ENCODE measurements at regions not wholly inside any gene's neighbourhood (a gene's known extent, or its start where the extent isn't known, plus 50 kb on each side); places are given as distances from the start of the nearest gene placed in this dataset.

GRCh38 chr5:28143519-28143918 is 1105.1 kb upstream of the CDH9 start:
- no peaks in the 10 kb centered on the region for H3K4me1 ChIP-seq
- TF ChIP-seq CTCF (IDR thresholded peaks at IDR 0.05) (no peak), POLR2A (IDR thresholded peaks at IDR 0.05) (no peak)
- no peak overlapping the region for H3K4me3 ChIP-seq
- no peaks in the 10 kb centered on the region for H3K36me3 ChIP-seq (ENCODE audit: low read depth, missing control alignments)
- DNase-seq = no peak
- intact Hi-C loops (cut with DNase I; ENCODE audit: low total_unique reads) = no loop called here
- H3K27ac ChIP-seq = no peak overlapping the region
- H3K9me3 ChIP-seq = no peaks in the 10 kb centered on the region
- H3K27me3 ChIP-seq = no peaks in the 10 kb centered on the region
- WGBS, 2 donors = 22 to 29% methylated on average over 1 of the region's 1 CpG

- H3K27me3 ChIP-seq = no peaks in the 10 kb centered on the region
- TF ChIP-seq CTCF (IDR thresholded peaks at IDR 0.05) (no peak), POLR2A (IDR thresholded peaks at IDR 0.05) (no peak)
- DNase-seq = no peak
- H3K36me3 ChIP-seq (ENCODE audit: low read depth, missing control alignments) = no peaks in the 10 kb centered on the region
- H3K9me3 ChIP-seq = no peaks in the 10 kb centered on the region
- WGBS, 2 donors = 73 to 87% methylated on average over 1 of the region's 1 CpG
- H3K4me3 ChIP-seq = no peak overlapping the region
- intact Hi-C loops (cut with DNase I; ENCODE audit: low total_unique reads) = no loop called here
- H3K4me1 ChIP-seq = no peaks in the 10 kb centered on the region
- H3K27ac ChIP-seq = no peak overlapping the region
Observed at GRCh38 chr5:28132151-28132550, 1093.8 kb upstream of the CDH9 start.

GRCh38 chr5:28117691-28118090 is 1079.3 kb upstream of the CDH9 start:
- TF ChIP-seq CTCF (IDR thresholded peaks at IDR 0.05) (no peak), POLR2A (IDR thresholded peaks at IDR 0.05) (no peak)
- no peaks in the 10 kb centered on the region for H3K36me3 ChIP-seq (ENCODE audit: low read depth, missing control alignments)
- intact Hi-C loops (cut with DNase I; ENCODE audit: low total_unique reads) = no loop called here
- H3K27ac ChIP-seq = no peak overlapping the region
- H3K9me3 ChIP-seq = no peaks in the 10 kb centered on the region
- peaks cover 4% of the 10 kb centered on the region for H3K4me1 ChIP-seq
- DNase-seq = no peak
- no peaks in the 10 kb centered on the region for H3K27me3 ChIP-seq
- no peak overlapping the region for H3K4me3 ChIP-seq

GRCh38 chr5:28117273-28117672 is 1078.9 kb upstream of the CDH9 start:
- intact Hi-C loops (cut with DNase I; ENCODE audit: low total_unique reads) = no loop called here
- H3K4me1 ChIP-seq = peaks cover 4% of the 10 kb centered on the region
- H3K9me3 ChIP-seq = no peaks in the 10 kb centered on the region
- H3K4me3 ChIP-seq = no peak overlapping the region
- H3K36me3 ChIP-seq (ENCODE audit: low read depth, missing control alignments) = no peaks in the 10 kb centered on the region
- WGBS, 2 donors = 42 to 63% methylated on average over 2 of the region's 2 CpGs
- H3K27ac ChIP-seq = no peak overlapping the region
- TF ChIP-seq CTCF (IDR thresholded peaks at IDR 0.05) (no peak), POLR2A (IDR thresholded peaks at IDR 0.05) (no peak)
- no peak for DNase-seq
- H3K27me3 ChIP-seq = no peaks in the 10 kb centered on the region

- DNase-seq = no peak
- H3K4me3 ChIP-seq = no peak overlapping the region
Observed at GRCh38 chr5:28110781-28111180, 1072.4 kb upstream of the CDH9 start.

More at GRCh38 chr5:28110781-28111180, 1072.4 kb upstream of the CDH9 start:
- no peaks in the 10 kb centered on the region for H3K4me1 ChIP-seq
- no peaks in the 10 kb centered on the region for H3K36me3 ChIP-seq (ENCODE audit: low read depth, missing control alignments)
- no peak overlapping the region for H3K27ac ChIP-seq
- no peaks in the 10 kb centered on the region for H3K27me3 ChIP-seq
- intact Hi-C loops (cut with DNase I; ENCODE audit: low total_unique reads) = no loop called here
- TF ChIP-seq CTCF (IDR thresholded peaks at IDR 0.05) = no peak
- no peak for TF ChIP-seq POLR2A (IDR thresholded peaks at IDR 0.05)
- WGBS, 2 donors = 69 to 75% methylated on average over 6 of the region's 6 CpGs
- no peaks in the 10 kb centered on the region for H3K9me3 ChIP-seq

All from testis (tissue), 2 donors.